HG03520 (cell line): ENCODE measurements at regions not wholly inside any gene's neighbourhood (a gene's known extent, or its start where the extent isn't known, plus 50 kb on each side); places are given as distances from the start of the nearest gene placed in this dataset.

Source experiments
- ATAC-seq: cut with Tn5 transposase; IDR thresholded peaks from one replicate; pipeline ENCODE4 v1.9.1; 2021; ENCODE audit warnings: mild to moderate bottlenecking, moderate library complexity; ENCODE audit not compliant: unreplicated experiment

- ATAC-seq, result no peak
These were observed 232.6 kb upstream of the SRRM4 start for GRCh38 chr12:118748478-118749380.

- ATAC-seq, result no peak
These were observed 231.7 kb upstream of the SRRM4 start for GRCh38 chr12:118749646-118750045.

GRCh38 chr12:118750666-118751065 is 230.7 kb upstream of the SRRM4 start:
- ATAC-seq, result no peak

DNA sequence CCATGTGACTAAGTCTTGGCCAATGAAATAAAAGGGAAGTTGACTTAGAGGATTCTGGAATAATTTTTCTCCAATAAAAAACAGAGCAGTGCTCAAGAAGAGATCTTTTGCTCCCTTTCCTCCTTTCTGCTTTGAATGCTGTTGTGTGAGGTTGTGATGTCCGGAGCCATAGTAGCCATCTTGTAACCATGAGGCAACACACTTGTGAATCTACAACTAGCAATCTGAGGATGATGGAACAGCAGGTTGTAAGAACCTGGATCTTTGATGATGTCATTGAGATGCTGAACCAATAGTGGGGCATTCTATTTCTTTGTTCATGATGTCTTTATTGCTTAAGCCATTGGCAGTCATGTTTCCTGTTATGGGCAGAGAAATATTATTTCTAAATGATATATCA is 230.0 kb upstream of the SRRM4 start:
- no peak for ATAC-seq

DNA sequence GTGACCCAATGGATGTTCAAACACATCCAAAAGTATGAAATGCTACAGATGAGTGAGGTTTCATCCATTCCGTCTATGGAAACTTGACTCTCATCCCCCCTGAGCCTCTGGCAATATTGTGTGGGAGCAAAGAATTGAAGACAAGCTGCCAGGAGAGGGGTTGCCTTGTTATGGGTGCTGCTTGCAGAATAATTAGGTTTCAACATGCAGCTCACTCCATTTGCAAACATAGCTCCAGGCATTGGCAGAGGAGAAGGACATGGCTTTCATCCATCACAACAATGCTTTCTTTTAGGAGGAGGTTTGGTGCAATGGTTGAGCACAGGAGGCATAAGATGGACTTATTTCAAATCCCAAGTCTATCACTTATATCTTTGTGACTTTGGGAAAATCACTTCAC is 220.7 kb upstream of the SRRM4 start:
- no peak for ATAC-seq

DNA sequence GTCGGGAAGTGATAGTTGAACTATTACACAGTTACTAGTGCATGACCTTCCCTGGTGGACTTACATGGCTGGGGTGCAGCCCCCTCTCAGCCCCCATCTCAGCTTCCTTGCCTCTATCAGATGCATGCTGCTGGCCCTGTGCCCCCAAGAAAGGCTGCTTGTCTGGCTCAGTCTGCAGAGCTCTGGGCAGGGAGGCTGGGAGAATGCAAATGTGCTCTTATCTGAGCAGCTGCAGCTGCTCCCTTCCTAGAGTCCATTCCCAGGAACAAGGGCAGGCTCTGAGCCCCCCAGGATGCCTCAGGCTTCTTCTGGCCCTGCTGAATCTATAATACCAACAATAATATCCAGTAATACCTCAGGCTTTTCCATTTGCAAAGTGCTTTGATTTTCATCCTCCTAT is 218.1 kb upstream of the SRRM4 start:
- ATAC-seq, result no peak

DNA sequence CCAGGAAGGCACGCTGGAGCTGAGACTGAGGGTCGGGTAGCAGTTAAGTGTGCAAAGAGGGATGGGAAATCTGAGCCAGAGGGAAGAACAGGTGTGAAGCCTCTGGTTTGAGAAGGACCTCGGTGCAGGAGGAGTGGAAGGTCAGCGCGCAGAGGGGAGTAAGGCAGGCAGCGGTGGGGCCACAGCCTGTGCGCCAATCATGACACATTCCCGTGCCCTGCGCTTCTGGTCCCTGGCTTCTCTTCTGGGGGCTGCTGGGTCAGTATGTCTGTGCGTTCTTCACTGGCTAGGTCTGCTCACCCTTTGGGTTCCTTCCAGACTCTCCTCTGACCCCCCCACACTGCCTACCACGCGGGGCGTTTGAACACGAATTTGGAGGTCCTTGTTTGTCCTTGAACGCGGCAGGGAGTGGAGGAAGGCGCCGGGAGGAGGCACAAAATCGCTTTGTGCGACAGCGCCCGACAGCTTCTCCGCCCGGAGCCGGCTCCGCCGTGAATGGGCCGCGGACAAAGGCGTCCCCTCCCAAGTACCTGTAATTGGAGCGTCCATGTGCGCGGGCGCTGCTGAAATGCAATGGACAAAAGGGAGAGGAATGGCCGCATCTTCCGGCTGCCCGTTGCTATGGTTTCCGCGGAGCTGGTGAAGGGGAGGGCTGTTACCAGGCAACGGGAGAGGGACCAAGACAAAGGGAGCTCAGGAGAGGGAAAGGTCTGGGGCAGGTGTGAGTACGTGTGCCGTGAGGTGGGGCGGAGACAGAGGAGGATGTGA is 207.2 kb upstream of the SRRM4 start:
- ATAC-seq, result no peak

- no peak for ATAC-seq
These were observed 203.8 kb upstream of the SRRM4 start for GRCh38 chr12:118777504-118777903.

DNA sequence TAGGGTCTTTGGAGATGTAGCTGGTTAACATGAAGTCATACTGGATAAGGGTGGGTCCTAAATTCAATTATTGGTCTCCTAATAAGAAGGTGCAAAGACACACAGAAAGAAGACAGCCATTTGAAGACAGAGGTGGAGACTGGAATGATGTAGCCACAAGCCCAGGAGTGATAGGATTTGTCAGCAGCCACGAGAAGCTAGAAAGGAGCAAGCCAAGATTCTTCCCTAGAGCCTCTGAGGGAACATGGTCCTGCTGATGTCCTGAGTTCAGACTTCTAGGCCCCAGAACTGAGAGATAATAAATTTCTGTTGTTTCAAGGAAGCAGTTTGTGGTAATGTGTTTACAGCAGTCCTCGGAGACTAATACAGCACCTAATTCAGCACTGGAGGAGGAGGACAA is 203.3 kb upstream of the SRRM4 start:
- ATAC-seq, result no peak

DNA sequence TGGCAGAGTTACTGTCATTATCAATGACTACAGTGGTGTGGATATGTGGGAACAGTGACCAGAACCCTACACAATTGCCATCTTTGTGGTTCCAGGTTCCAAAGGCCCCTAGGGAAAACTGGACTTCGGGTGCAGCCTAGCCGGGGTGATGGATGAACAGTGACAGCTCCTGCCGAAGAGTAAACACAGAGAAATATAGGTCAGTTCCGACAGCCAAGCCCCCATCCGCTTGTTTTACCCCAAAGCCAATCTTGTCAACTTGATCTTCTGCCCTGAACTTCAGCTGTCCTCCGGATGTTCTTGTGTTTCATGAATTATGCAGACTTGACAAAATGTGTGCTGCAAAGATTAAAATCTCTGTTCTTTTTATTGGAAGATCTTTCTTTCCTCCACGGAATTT is 200.4 kb upstream of the SRRM4 start:
- no peak for ATAC-seq

DNA sequence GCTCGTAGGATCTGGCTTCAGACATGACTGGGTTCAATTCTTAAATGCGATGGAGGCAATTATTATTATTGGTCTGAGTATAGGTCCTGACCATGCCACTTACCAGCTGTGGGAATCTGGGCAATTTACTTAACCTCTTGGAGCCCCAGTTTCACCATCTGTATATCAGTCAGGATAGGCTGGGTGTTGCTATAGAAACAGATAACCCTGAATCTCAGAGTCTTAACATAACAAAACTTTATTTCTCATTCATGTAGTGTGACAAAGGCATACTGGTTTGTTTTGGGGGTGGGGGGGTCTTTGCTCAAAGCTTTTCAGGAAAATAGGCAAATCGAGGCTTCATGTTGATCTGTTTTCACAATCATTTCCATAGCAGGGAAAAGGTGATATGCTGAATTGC is 199.6 kb upstream of the SRRM4 start:
- ATAC-seq, result no peak

- no peak for ATAC-seq
These were observed 197.6 kb upstream of the SRRM4 start for GRCh38 chr12:118783703-118784102.

GRCh38 chr12:118790578-118790977 is 190.8 kb upstream of the SRRM4 start:
- ATAC-seq, result no peak

GRCh38 chr12:118813778-118814357 is 167.5 kb upstream of the SRRM4 start:
- ATAC-seq, result no peak

DNA sequence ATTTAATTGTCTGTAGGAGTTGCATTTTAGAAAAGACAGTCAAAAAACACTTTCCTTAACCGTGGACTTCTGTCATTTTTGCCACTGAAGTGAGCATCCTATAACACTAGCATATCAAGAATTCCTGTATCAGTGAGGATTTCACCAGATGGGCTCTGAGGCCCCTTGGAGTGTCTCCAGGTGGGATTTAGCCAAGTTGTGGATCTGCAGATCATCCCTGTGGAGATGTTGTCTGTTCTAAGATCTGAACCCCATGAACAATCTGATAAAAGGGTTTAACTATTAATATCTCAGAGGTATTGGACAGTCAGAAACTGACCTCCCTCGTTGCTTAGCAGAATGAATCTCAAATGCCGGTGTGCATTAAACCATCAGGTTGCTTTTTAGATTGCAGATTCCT is 165.0 kb upstream of the SRRM4 start:
- ATAC-seq, result no peak

GRCh38 chr12:118821386-118821925 is 159.9 kb upstream of the SRRM4 start:
- no peak for ATAC-seq

- no peak for ATAC-seq
These were observed 158.8 kb upstream of the SRRM4 start for GRCh38 chr12:118822512-118822911.

- no peak for ATAC-seq
These were observed 154.3 kb upstream of the SRRM4 start for GRCh38 chr12:118827047-118827446.

DNA sequence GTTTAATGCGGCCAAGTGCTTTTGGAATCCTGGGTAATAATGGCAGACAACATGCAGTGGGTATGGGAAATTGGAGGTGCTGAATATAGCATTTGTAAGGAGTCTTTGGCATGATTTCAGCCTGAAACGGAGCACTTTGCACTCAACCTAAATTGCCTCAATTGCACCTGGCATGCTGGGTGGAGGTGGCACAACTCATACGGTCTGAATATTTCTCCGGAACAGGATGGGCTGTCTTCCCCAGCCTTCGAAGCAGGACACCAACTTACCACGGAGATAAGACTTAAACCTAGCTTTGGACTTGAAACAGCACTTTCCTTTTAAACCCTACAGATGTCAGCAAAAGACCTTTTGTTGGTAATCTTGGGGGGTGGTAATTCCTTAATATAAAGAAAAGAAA is 153.7 kb upstream of the SRRM4 start:
- ATAC-seq, result no peak

- no peak for ATAC-seq
These were observed 151.0 kb upstream of the SRRM4 start for GRCh38 chr12:118830296-118830695.

GRCh38 chr12:118835926-118836325 is 145.4 kb upstream of the SRRM4 start:
- ATAC-seq, result no peak

- no peak for ATAC-seq
These were observed 140.9 kb upstream of the SRRM4 start for GRCh38 chr12:118840399-118840798.
